ENCODE measurements at regions not wholly inside any gene's neighbourhood (a gene's known extent, or its start where the extent isn't known, plus 50 kb on each side); places are given as distances from the start of the nearest gene placed in this dataset.

DNA sequence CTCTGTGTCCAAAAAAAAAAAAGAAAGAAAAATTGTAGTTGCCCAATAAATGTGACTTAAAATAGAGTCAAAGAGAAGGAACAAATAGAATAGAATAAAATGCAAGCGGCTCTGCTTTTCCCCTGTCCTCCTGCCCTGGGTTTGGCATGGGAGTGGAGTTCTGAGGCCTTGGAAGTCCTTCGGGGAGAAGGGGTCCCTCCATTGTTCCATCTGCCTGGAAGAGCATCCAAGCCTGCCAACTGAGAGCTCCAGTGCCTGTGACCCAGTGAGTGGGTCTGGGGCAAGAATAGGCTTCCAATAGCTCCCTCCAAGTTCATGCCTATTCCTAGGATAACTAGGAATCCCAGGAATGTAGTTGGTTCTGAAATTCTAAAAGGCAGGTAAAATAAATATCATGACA is 321.4 kb downstream of the MYCN start:
- POLR2A ChIA-PET: no interaction called here
- TF ChIP-seq, protein P1, sequence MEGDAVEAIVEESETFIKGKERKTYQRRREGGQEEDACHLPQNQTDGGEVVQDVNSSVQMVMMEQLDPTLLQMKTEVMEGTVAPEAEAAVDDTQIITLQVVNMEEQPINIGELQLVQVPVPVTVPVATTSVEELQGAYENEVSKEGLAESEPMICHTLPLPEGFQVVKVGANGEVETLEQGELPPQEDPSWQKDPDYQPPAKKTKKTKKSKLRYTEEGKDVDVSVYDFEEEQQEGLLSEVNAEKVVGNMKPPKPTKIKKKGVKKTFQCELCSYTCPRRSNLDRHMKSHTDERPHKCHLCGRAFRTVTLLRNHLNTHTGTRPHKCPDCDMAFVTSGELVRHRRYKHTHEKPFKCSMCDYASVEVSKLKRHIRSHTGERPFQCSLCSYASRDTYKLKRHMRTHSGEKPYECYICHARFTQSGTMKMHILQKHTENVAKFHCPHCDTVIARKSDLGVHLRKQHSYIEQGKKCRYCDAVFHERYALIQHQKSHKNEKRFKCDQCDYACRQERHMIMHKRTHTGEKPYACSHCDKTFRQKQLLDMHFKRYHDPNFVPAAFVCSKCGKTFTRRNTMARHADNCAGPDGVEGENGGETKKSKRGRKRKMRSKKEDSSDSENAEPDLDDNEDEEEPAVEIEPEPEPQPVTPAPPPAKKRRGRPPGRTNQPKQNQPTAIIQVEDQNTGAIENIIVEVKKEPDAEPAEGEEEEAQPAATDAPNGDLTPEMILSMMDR (IDR thresholded peaks at IDR 0.05; ENCODE audit: control extremely low read depth, extremely low read depth, low read depth, missing control alignments): no peak
- DNase-seq (ENCODE audit: extremely low spot score): no peak
- CTCF ChIA-PET: no interaction called here

DNA sequence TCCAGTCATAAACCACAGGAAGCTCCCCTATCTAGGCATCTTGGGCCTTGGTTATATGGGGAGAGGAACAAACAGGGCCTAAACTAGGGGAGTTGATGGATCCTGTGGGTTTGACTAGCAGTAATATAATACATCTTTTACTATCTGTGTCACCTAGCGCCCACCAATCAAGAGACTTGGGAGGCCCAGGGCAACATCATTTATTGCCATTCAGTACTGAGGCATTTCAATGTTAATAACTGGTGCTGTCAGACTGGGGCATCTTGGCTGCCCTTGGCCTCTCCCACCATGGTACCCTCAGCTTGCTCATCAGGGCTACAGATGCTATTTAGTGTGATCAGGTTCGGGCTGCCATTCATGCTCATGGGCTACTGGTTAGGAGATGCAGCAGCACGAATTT is 320.7 kb downstream of the MYCN start:
- DNase-seq (ENCODE audit: extremely low spot score): no peak
- CTCF ChIA-PET: no interaction called here
- TF ChIP-seq, protein P1 (IDR thresholded peaks at IDR 0.05; ENCODE audit: control extremely low read depth, extremely low read depth, low read depth, missing control alignments): no peak
- POLR2A ChIA-PET: no interaction called here

DNA sequence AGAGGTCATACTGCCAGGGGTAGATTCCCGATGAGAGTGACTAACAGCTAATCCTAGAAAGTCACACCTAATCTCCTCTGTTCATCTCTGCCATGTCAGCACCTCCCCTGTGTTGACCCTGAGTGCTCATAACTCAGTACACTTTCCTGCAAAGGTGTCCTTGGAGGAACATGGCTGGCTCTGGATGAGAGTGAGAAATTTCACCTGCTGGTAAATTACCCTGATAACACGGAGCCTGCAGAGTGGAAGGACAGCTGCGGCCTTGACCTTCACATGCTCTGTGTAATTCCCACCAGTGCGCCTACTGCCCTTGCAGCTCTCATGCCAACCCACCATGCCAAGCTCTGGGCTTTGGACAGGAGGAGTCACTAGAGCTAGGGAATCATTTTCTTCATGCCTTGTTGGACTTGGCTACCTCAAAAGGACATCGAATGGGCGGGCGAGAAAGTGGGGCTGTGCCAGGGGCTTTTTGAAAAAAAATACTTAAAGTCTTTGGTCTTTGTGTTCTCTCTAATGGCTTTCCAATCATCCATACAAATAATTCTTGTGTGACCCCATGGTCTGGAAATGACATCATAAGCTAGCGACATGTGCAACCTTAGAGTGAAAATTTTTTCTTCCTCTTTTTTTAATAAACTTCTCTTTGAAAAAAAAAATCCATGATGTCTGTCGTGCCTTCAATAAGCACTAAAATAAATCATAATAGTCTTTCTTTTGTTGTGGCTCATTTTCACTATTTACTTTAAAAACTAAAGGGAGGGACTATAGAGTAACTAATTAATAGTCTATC is 319.9 kb downstream of the MYCN start:
- ChIA-PET POLR2A (no interaction called here), CTCF (no interaction called here)

DNA sequence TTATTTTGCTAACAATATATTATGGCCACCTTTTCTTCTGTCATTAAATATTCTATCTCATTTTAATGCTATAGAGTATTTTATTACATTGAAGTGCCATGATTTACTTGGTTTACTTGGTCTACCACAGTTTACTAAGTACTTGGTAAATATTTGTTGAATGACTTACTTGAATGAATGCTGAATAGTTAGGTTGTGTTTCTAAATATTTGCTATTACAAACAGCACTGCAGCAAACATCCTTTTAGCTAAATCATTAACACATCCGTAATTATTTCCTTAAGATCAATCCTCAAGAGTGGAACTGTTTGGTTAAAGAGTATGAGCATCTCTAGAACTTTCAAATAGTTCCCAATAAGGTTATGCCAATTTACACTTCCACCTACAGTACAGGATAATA is 318.7 kb downstream of the MYCN start:
- DNase-seq (ENCODE audit: extremely low spot score): no peak
- ChIA-PET CTCF (interaction anchor here (1.0 to 1.8 kb wide), 3 partner anchors 10 to 40 kb away, joined by 3 to 4 read pairs (median 3); no protein-coding TSS in a partner anchor), POLR2A (no interaction called here)
- TF ChIP-seq, protein P1 (IDR thresholded peaks at IDR 0.05; ENCODE audit: control extremely low read depth, extremely low read depth, low read depth, missing control alignments): no peak

More for the DNA sequence above, 319.9 kb downstream of the MYCN start:
- TF ChIP-seq, protein P1 (IDR thresholded peaks at IDR 0.05; ENCODE audit: control extremely low read depth, extremely low read depth, low read depth, missing control alignments): no peak
- no peak for DNase-seq (ENCODE audit: extremely low spot score)

DNA sequence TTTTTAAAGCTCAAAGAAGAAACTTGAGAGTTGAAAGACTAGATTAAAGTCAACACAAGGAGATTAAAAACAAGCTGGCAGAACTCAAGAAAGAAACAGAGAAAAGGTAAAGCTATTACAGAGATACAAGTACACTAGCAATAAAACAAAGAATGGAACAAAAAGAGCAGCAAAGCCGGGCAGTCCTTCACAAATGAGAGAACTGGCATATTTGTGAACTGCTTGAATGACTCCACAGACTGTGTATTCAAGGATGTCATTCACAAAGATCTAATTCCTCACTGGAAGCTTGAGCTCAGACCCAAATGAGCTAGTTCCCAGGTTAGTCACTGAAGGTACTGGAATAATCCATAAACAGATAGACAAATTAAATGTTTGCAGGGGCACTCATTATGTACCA is 318.0 kb downstream of the MYCN start:
- TF ChIP-seq, protein P1 (IDR thresholded peaks at IDR 0.05; ENCODE audit: control extremely low read depth, extremely low read depth, low read depth, missing control alignments): no peak
- DNase-seq (ENCODE audit: extremely low spot score): no peak
- CTCF ChIA-PET: interaction anchor here (1.0 to 1.8 kb wide), 4 partner anchors 11 to 318 kb away, joined by 3 to 4 read pairs (median 4); partner anchors contain the start of gene MYCN
- POLR2A ChIA-PET: no interaction called here

DNA sequence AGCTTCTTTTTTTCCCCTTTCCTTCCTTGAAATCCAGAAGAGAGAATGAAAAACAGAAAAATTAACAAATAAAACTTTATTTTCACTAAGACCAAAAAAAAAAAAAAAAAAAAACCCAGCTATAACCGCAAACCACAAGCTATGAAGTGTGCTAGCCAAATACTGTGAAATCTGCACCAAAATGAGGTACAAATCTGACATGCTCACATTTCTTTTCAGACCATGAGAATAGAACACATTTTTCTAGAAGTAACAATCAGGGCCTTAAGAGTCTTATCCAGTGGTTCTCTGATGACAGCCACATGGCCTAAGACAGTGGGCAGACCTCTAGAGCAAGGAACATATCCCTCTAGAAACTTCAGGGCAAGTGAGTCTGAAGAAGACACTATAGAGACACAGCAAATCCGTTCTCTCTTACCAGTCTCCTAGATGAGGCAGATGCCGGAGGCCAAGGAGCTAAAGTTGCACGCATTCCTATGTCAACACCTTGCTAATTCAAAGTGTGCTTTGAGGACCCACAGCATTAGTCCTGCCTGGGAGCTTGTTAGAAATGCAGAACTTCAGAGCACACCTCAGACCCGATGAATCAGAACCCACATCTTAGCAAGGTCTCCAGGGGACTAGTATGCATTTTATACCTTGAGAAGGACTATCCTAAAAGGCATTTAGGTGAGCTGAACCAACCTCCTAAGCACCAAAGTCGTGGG is 317.1 kb downstream of the MYCN start:
- no peak for DNase-seq (ENCODE audit: extremely low spot score)
- TF ChIP-seq, protein P1 (IDR thresholded peaks at IDR 0.05; ENCODE audit: control extremely low read depth, extremely low read depth, low read depth, missing control alignments): no peak
- CTCF ChIA-PET: interaction anchor here (1.6 kb wide), 1 partner anchor 318 kb away, joined by 4 read pairs; the partner anchor contains the start of gene MYCN
- POLR2A ChIA-PET: no interaction called here

Measured in GM10248 (cell line).